ENCODE measurements at regions not wholly inside any gene's neighbourhood (a gene's known extent, or its start where the extent isn't known, plus 50 kb on each side); places are given as distances from the start of the nearest gene placed in this dataset.
"Not testable (repeated sequence)": the region's sequence is repeated elsewhere in the genome, so short reads cannot be mapped to it uniquely, and the experiment has no call there.

- DNase-seq, result no peak
Measured at GRCh38 chr3:36097209-36097608, 283.1 kb upstream of the STAC start.

DNA sequence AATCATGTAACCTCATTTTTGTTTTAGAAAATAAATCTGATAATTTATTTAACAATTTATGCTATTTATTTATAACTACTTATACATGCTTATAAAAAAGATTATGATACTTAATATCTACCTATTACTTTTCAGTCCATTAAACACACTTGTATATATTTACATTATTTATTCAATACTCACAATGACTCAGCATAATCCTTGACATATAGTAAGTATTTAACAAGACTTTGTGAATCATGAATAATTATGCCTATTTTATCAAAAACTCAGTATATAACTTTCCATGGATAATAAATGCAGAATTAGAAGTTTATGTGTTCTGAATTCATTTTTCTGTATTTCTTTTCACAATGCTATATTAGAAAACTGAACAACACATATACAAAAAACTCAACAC is 266.0 kb upstream of the STAC start:
- DNase-seq, result no peak

DNA sequence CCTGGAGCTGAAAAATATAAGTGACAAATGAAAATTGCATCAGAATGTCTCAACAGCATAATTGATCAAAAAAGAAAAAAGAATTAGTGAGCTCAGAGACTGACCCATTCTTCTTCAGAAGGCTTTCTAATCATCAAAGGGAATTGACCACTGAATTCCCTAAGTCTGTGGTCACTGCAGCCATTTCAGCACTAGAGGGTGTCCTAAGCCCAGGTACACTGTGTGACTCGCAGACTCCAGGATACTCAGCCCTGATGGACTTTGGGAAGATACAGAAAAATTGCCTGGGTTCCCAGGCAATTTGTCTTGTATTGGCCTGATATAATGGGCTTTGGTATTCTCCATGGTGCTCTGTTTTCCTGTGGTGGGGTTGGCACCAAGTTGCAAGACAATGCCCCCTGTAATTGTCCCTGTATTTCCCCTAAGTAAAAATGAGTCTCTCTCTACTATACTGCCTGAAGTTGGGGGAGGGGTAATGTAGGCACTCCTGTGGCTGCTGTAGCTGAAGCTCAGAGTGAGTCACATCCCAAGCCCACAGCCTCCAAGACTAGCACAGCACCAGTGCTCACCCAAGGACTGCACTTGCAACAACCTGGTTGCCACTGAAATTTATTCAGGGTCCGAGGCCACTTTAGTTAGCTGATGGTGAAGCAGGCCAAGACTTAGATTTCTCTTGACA is 256.0 kb upstream of the STAC start:
- no peak for DNase-seq

DNA sequence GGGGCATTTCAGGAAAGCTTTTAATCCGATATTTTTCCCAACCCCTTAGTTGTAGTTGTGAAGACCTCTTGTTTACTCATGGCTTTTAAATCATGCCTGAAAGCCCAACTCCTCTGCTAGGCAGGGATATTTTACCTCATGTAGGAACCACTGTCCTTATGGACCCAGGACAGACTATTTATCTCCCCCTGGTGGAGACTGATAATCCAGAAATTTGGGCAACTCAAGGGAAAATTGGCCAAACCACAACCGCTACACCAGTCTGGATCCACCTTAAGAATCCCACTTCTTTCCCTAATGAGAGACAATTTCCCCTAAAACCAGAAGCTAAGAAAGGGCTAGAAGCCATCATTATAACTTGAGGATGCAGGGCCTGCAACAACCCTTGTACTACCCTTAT is 248.1 kb upstream of the STAC start:
- no peak for DNase-seq

DNA sequence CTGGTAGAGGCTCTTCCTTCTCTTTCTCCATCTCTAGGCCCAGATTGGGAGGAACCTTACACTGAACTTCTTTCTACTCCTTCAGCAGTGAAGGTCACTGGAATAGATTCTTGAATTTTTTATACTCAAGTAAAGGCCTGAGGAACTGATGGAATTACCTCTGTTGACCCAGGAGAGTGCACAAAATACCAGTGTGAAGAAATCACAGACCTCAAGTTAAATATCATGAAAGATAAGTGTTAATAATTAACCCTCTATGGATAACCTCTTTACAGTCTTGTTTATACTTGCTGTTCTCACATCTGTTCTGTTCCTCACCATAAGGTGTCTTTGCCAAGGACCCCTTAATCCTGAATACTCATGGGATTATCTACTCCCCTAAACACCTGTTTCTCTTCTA is 244.4 kb upstream of the STAC start:
- no peak for DNase-seq

DNA sequence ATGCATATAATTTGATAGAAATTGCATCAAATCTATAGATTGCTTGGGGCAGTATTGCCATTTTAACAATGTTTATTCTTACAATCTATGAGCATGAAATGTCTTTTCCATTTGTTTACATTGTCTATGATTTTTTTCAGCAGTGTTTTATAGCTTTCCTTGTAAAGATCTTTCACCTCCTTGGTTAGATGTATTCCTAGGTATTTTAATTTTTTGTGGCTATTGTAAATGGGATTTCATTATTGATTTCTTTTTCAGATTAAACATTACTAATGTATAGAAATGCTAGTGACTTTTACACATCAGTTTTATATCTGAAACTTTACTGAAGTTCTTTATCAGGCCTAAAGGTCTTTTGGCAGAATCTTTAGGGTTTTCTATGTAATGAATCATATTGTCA is 237.6 kb upstream of the STAC start:
- DNase-seq, result no peak

DNA sequence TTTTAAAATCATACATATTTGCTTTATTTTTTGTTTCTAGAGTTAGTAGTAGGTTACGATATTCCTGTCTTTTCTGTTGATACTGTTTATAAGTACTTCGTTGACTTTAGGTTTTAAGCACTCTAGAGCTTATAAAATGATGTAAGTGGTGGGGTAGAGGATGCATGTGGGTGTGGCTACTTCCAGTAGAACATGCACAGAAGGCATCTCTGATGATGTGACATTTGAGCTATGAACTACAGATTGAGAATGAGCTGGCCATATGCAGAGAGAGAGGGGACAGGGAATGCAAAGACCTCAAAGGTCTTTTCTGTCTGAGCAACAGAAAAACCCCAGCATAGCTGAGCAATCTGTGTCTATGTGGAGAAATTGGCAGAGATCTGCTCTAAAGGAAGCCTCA is 233.9 kb upstream of the STAC start:
- DNase-seq, result no peak

GRCh38 chr3:36147934-36148558 is 232.3 kb upstream of the STAC start:
- DNase-seq, result no peak

- DNase-seq, result no peak
Measured at GRCh38 chr3:36149447-36149865, 230.8 kb upstream of the STAC start.

- no peak for DNase-seq
Measured at GRCh38 chr3:36155515-36155914, 224.8 kb upstream of the STAC start.

DNA sequence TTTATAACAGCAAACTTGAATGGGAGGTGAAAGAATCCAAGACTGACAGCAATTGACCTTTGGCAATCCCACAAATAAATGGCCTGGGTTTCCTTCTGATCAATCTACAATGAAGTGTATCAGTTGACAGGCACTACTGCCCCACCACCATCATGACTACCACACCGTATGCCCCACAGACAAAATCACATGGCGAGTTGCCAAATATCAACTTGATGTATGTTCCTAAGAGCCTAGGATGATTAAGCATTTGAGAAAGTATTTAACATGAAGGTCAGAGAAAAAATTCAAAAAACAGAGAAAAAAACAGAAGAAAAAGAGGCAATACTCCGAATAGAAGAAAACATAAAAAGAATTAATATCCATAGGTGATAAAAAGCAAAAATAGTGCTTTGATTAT is 215.9 kb upstream of the STAC start:
- DNase-seq, result no peak

- DNase-seq, result no peak
Measured at GRCh38 chr3:36165509-36166290, 214.6 kb upstream of the STAC start.

DNA sequence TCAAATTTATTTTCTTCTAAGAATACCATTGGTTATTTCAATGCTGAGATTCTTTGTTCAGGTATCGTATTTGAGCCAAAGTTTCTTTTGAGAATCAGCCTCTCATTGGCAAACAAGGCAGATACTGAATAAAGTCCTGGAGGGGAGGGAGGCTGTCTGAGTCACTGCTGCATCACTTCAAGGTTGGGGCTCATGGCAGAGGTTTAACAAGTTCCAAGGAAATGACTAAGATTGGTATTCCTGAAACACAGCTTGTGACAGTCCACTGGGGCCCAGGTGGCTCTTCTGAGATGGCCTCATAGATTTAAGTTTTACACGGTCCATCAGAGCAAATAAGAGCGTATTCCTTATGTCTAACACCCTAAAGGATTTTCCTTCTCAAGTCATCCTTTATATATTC is 213.8 kb upstream of the STAC start:
- no peak for DNase-seq

DNA sequence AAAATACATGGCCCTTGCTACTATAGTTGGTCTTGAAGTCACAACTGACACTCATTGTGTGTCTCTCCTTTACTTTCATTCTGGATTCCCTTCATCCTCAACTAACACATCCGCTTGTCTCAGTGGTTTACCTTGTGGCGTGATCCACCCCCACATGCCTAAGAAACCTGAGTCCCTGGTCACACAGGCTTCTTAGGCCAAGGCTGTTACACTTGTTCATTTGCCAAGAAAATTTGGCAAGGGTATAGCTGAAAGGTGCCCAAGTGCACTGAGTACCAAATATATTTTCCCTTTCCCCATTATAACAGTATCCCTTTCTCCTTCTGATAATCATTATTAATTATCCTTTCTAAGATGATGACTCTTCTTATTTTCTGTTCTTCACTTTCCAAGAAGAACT is 207.6 kb upstream of the STAC start:
- no peak for DNase-seq

DNA sequence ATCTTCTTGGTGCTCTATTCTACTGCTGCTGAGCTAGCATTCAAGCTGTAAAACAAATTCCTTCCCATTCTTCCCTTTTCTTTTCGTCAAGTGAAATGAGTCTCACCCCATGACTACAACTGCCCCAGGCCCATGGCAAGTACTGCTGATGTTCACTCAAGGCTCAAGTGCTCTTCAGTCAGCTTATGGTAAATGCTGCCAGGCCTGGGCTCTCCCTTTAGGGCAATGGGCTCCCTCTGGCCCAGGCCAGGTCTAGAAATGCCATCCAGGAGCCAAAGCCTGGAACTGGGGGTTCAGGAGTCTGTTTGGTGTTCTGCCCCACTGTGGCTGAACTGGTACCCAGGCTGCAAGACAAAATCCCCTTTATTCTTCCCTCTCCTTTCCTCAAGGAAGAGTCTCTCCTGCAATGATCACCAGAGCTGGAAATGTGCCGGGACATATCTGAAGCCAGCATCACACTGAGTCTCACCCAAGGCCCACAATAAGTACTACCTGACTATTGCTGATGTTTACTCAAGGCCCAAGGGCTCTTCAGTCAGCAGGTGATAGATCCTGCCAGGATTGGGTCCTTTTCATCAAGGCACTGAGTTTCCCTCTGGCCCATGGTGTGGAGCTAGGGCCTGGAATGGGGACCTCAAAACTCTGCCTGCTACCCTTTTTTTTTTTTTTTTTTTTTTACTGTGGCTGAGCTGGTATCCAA is 205.0 kb upstream of the STAC start:
- no peak for DNase-seq

- no peak for DNase-seq
Measured at GRCh38 chr3:36175916-36176461, 204.3 kb upstream of the STAC start.

GRCh38 chr3:36178018-36178417 is 202.3 kb upstream of the STAC start:
- DNase-seq, result no peak

- no peak for DNase-seq
Measured at GRCh38 chr3:36182024-36182423, 198.3 kb upstream of the STAC start.

GRCh38 chr3:36187197-36187596 is 193.1 kb upstream of the STAC start:
- not testable (repeated sequence) for DNase-seq

DNA sequence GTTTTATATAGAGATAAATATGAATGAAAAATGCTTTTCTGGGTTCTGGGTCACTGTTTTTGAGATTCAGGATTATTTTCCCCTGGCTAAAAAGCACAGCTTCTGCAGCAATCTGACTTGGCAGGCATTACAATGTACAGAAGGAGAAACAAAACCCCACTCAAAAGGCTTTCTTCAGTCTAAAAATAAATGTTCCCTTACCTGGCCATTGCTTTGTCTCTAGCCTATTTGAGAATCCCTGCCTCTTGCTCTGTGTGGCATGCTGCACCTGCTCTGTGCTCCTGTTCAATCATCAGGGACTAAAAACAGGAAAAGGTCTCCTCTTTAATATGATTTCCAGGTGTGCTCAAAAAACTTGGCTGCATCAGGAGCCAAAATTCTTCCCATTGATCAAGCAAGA is 187.4 kb upstream of the STAC start:
- no peak for DNase-seq

DNA sequence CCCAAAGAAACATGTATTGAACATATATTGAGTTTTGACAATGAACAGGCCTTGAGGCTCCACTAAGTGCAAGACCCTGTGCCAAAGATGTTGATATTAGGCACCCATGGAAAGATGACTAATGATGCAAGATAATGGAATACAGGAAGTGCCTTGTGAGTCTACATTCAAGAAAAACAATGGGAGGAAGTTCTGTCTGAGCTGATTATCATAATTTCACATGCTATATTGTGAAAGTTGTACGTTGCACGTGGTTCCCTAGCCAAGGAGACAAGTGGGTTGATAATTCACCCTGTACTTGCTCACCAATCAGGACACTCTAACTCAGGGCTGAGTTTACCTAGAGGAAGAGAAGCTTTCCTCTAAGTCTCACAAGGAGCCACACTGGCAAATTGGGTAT is 186.9 kb upstream of the STAC start:
- DNase-seq, result no peak

DNA sequence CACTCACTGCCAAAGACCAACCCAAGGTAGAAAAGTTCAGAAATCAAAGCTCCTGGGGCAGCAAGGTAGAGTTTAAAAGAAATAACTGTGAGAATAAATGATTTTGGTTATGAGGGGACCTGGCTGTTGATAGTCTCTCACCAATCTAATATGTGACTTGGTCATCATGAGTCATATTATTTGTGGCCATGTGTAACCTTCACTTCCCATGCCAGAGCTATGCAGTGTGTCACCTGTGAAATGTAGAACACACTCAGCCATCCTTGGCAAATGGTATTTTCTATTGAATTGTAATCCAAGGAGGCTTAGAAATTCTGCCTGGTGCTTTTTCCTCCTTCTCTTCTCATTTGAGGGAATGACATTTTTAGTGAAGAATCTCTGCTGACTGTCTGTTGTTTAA is 184.2 kb upstream of the STAC start:
- no peak for DNase-seq

GRCh38 chr3:36197151-36197550 is 183.2 kb upstream of the STAC start:
- DNase-seq, result no peak

All from CD4-positive, alpha-beta T cell treated with Interleukin-10 for 1 hour (primary cell).